ENCODE measurements at regions not wholly inside any gene's neighbourhood (a gene's known extent, or its start where the extent isn't known, plus 50 kb on each side); places are given as distances from the start of the nearest gene placed in this dataset.

DNA sequence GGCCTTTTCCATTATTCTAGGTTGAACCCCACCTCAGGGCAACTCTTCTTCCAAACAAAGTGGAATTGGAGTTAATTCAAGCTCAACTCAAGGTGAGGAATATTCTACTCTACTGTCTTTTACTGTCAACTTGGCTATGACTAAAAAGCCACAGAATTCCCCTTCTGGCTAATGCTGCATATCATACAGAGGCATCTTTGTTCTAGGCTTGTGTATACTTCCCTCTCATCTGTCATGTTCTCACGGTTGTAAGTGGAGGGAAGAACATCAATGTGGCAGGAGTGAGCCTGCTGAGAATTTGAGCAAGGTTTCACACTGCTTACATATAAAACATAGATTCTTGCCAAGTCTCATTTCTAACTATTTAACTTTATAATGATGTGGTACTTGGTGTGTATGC is 921.4 kb upstream of the CNTN5 start:
- no peak for TF ChIP-seq POLR2A (IDR thresholded peaks at IDR 0.05)
- TF ChIP-seq, protein P1, sequence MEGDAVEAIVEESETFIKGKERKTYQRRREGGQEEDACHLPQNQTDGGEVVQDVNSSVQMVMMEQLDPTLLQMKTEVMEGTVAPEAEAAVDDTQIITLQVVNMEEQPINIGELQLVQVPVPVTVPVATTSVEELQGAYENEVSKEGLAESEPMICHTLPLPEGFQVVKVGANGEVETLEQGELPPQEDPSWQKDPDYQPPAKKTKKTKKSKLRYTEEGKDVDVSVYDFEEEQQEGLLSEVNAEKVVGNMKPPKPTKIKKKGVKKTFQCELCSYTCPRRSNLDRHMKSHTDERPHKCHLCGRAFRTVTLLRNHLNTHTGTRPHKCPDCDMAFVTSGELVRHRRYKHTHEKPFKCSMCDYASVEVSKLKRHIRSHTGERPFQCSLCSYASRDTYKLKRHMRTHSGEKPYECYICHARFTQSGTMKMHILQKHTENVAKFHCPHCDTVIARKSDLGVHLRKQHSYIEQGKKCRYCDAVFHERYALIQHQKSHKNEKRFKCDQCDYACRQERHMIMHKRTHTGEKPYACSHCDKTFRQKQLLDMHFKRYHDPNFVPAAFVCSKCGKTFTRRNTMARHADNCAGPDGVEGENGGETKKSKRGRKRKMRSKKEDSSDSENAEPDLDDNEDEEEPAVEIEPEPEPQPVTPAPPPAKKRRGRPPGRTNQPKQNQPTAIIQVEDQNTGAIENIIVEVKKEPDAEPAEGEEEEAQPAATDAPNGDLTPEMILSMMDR (IDR thresholded peaks at IDR 0.05 in 4 of 5, conservative IDR thresholded peaks at IDR 0.05 in 1 of 5), result no peak

Measured in gastrocnemius medialis (tissue), 4 donors.